ENCODE measurements at regions not wholly inside any gene's neighbourhood (a gene's known extent, or its start where the extent isn't known, plus 50 kb on each side); places are given as distances from the start of the nearest gene placed in this dataset.

GRCh38 chr11:41996533-41996932 lies 537.1 kb upstream of the LRRC4C start:
- no peak for DNase-seq
- Mint-ChIP-seq H3K36me3 (ENCODE audit: low read depth) (no peaks in the 10 kb centered on the region), H3K27ac (no peak overlapping the region), H3K27me3 (ENCODE audit: low read depth) (no peaks in the 10 kb centered on the region), H3K4me1 (ENCODE audit: low read depth) (no peaks in the 10 kb centered on the region), H3K4me3 (no peak overlapping the region), H3K9me3 (peaks cover 2% of the 10 kb centered on the region)
- intact Hi-C loops (cut with micrococcal nuclease): no loop called here
- CTCF ChIA-PET: no interaction called here

- no peaks in the 10 kb centered on the region for H3K36me3 Mint-ChIP-seq (ENCODE audit: low read depth)
Observed at GRCh38 chr11:41997844-41998401, 538.5 kb upstream of the LRRC4C start.

GRCh38 chr11:41999066-41999465 lies 539.6 kb upstream of the LRRC4C start:
- Mint-ChIP-seq H3K4me1 (ENCODE audit: low read depth) (no peaks in the 10 kb centered on the region), H3K4me3 (no peak overlapping the region), H3K27ac (no peak overlapping the region), H3K36me3 (ENCODE audit: low read depth) (no peaks in the 10 kb centered on the region), H3K9me3 (peaks cover 2% of the 10 kb centered on the region), H3K27me3 (ENCODE audit: low read depth) (no peaks in the 10 kb centered on the region)
- CTCF ChIA-PET: no interaction called here
- no peak for DNase-seq
- intact Hi-C loops (cut with micrococcal nuclease): no loop called here

More at GRCh38 chr11:41997844-41998401, 538.5 kb upstream of the LRRC4C start:
- Mint-ChIP-seq H3K4me3 (no peak overlapping the region), H3K27ac (no peak overlapping the region), H3K9me3 (peaks cover 2% of the 10 kb centered on the region), H3K4me1 (ENCODE audit: low read depth) (no peaks in the 10 kb centered on the region), H3K27me3 (ENCODE audit: low read depth) (no peaks in the 10 kb centered on the region)
- CTCF ChIA-PET: no interaction called here
- intact Hi-C loops (cut with micrococcal nuclease): no loop called here
- no peak for DNase-seq

GRCh38 chr11:42003801-42004200 lies 544.3 kb upstream of the LRRC4C start:
- Mint-ChIP-seq H3K9me3 (peaks cover 5% of the 10 kb centered on the region), H3K27me3 (ENCODE audit: low read depth) (no peaks in the 10 kb centered on the region), H3K4me1 (ENCODE audit: low read depth) (no peaks in the 10 kb centered on the region), H3K36me3 (ENCODE audit: low read depth) (no peaks in the 10 kb centered on the region), H3K4me3 (no peak overlapping the region), H3K27ac (no peak overlapping the region)
- CTCF ChIA-PET: no interaction called here
- DNase-seq: no peak
- intact Hi-C loops (cut with micrococcal nuclease): no loop called here

GRCh38 chr11:42006766-42007165 lies 547.3 kb upstream of the LRRC4C start:
- intact Hi-C loops (cut with micrococcal nuclease): no loop called here
- no peak for DNase-seq
- H3K36me3 Mint-ChIP-seq (ENCODE audit: low read depth): no peaks in the 10 kb centered on the region
- H3K27ac Mint-ChIP-seq: no peak overlapping the region
- CTCF ChIA-PET: interaction anchor here (0.6 kb wide), 1 partner anchor 1104 kb away, joined by 5 read pairs; no protein-coding TSS in a partner anchor
- H3K4me1 Mint-ChIP-seq (ENCODE audit: low read depth): no peaks in the 10 kb centered on the region
- no peak overlapping the region for H3K4me3 Mint-ChIP-seq
- no peaks in the 10 kb centered on the region for H3K27me3 Mint-ChIP-seq (ENCODE audit: low read depth)
- peaks cover 9% of the 10 kb centered on the region for H3K9me3 Mint-ChIP-seq

GRCh38 chr11:42012271-42012670 lies 552.8 kb upstream of the LRRC4C start:
- Mint-ChIP-seq H3K27ac (no peak overlapping the region), H3K4me1 (ENCODE audit: low read depth) (no peaks in the 10 kb centered on the region), H3K9me3 (peaks cover 9% of the 10 kb centered on the region), H3K27me3 (ENCODE audit: low read depth) (no peaks in the 10 kb centered on the region), H3K4me3 (no peak overlapping the region), H3K36me3 (ENCODE audit: low read depth) (no peaks in the 10 kb centered on the region)
- no peak for DNase-seq
- CTCF ChIA-PET: no interaction called here
- intact Hi-C loops (cut with micrococcal nuclease): no loop called here

GRCh38 chr11:42013656-42014201 lies 554.3 kb upstream of the LRRC4C start:
- H3K4me1 Mint-ChIP-seq (ENCODE audit: low read depth): no peaks in the 10 kb centered on the region
- no peaks in the 10 kb centered on the region for H3K36me3 Mint-ChIP-seq (ENCODE audit: low read depth)
- CTCF ChIA-PET: no interaction called here
- no peak overlapping the region for H3K27ac Mint-ChIP-seq
- peaks cover 9% of the 10 kb centered on the region for H3K9me3 Mint-ChIP-seq
- intact Hi-C loops (cut with micrococcal nuclease): no loop called here
- H3K27me3 Mint-ChIP-seq (ENCODE audit: low read depth): no peaks in the 10 kb centered on the region
- H3K4me3 Mint-ChIP-seq: no peak overlapping the region
- no peak for DNase-seq

GRCh38 chr11:42021911-42022310 lies 562.5 kb upstream of the LRRC4C start:
- Mint-ChIP-seq H3K36me3 (ENCODE audit: low read depth) (peaks cover 1% of the 10 kb centered on the region), H3K27me3 (ENCODE audit: low read depth) (no peaks in the 10 kb centered on the region), H3K9me3 (peaks cover 8% of the 10 kb centered on the region), H3K4me1 (ENCODE audit: low read depth) (no peaks in the 10 kb centered on the region), H3K27ac (no peak overlapping the region), H3K4me3 (no peak overlapping the region)
- CTCF ChIA-PET: no interaction called here
- intact Hi-C loops (cut with micrococcal nuclease): no loop called here
- no peak for DNase-seq

- H3K4me1 Mint-ChIP-seq (ENCODE audit: low read depth): no peaks in the 10 kb centered on the region
- H3K36me3 Mint-ChIP-seq (ENCODE audit: low read depth): peaks cover 1% of the 10 kb centered on the region
- no peaks in the 10 kb centered on the region for H3K27me3 Mint-ChIP-seq (ENCODE audit: low read depth)
- CTCF ChIA-PET: no interaction called here
- peaks cover 10% of the 10 kb centered on the region for H3K9me3 Mint-ChIP-seq
- no peak overlapping the region for H3K4me3 Mint-ChIP-seq
- DNase-seq: no peak
- no peak overlapping the region for H3K27ac Mint-ChIP-seq
- intact Hi-C loops (cut with micrococcal nuclease): no loop called here
Observed at GRCh38 chr11:42023267-42023666, 563.8 kb upstream of the LRRC4C start.

- H3K4me1 Mint-ChIP-seq (ENCODE audit: low read depth): no peaks in the 10 kb centered on the region
- intact Hi-C loops (cut with micrococcal nuclease): no loop called here
- H3K27me3 Mint-ChIP-seq (ENCODE audit: low read depth): no peaks in the 10 kb centered on the region
- no peak for DNase-seq
- peaks cover 1% of the 10 kb centered on the region for H3K36me3 Mint-ChIP-seq (ENCODE audit: low read depth)
- no peak overlapping the region for H3K4me3 Mint-ChIP-seq
- CTCF ChIA-PET: interaction anchor here (0.6 kb wide), 1 partner anchor 506 kb away, joined by 7 read pairs; no protein-coding TSS in a partner anchor
- peaks cover 10% of the 10 kb centered on the region for H3K9me3 Mint-ChIP-seq
- no peak overlapping the region for H3K27ac Mint-ChIP-seq
Observed at GRCh38 chr11:42025121-42025803, 565.8 kb upstream of the LRRC4C start.

- CTCF ChIA-PET: no interaction called here
- intact Hi-C loops (cut with micrococcal nuclease): no loop called here
- no peaks in the 10 kb centered on the region for H3K27me3 Mint-ChIP-seq (ENCODE audit: low read depth)
Observed at GRCh38 chr11:42034826-42035225, 575.4 kb upstream of the LRRC4C start.

GRCh38 chr11:42036201-42036600 lies 576.7 kb upstream of the LRRC4C start:
- H3K9me3 Mint-ChIP-seq: peaks cover 8% of the 10 kb centered on the region
- no peak overlapping the region for H3K4me3 Mint-ChIP-seq
- H3K4me1 Mint-ChIP-seq (ENCODE audit: low read depth): no peaks in the 10 kb centered on the region
- DNase-seq: no peak
- CTCF ChIA-PET: interaction anchor here (0.6 kb wide), 1 partner anchor 1463 kb away, joined by 4 read pairs; no protein-coding TSS in a partner anchor
- H3K27ac Mint-ChIP-seq: no peak overlapping the region
- intact Hi-C loops (cut with micrococcal nuclease): no loop called here
- H3K36me3 Mint-ChIP-seq (ENCODE audit: low read depth): no peaks in the 10 kb centered on the region
- H3K27me3 Mint-ChIP-seq (ENCODE audit: low read depth): no peaks in the 10 kb centered on the region

More at GRCh38 chr11:42034826-42035225, 575.4 kb upstream of the LRRC4C start:
- peaks cover 11% of the 10 kb centered on the region for H3K9me3 Mint-ChIP-seq
- no peak overlapping the region for H3K27ac Mint-ChIP-seq
- no peaks in the 10 kb centered on the region for H3K36me3 Mint-ChIP-seq (ENCODE audit: low read depth)
- H3K4me3 Mint-ChIP-seq: no peak overlapping the region
- no peaks in the 10 kb centered on the region for H3K4me1 Mint-ChIP-seq (ENCODE audit: low read depth)
- no peak for DNase-seq

- Mint-ChIP-seq H3K27ac (no peak overlapping the region), H3K9me3 (peaks cover 4% of the 10 kb centered on the region), H3K27me3 (ENCODE audit: low read depth) (no peaks in the 10 kb centered on the region), H3K4me3 (no peak overlapping the region), H3K36me3 (ENCODE audit: low read depth) (no peaks in the 10 kb centered on the region), H3K4me1 (ENCODE audit: low read depth) (no peaks in the 10 kb centered on the region)
- DNase-seq: no peak
- intact Hi-C loops (cut with micrococcal nuclease): no loop called here
- CTCF ChIA-PET: interaction anchor here (0.6 kb wide), 1 partner anchor 445 kb away, joined by 3 read pairs; no protein-coding TSS in a partner anchor
Observed at GRCh38 chr11:42043312-42043711, 583.9 kb upstream of the LRRC4C start.
